ENCODE measurements at regions not wholly inside any gene's neighbourhood (a gene's known extent, or its start where the extent isn't known, plus 50 kb on each side); places are given as distances from the start of the nearest gene placed in this dataset.

- Histone ChIP-seq H3K4me1 (no peaks in the 10 kb centered on the region), H3K9me3 (no peaks in the 10 kb centered on the region), H3K27me3 (no peaks in the 10 kb centered on the region), H3K36me3 (no peaks in the 10 kb centered on the region), H3K27ac (no peak overlapping the region), H3K4me3 (no peak overlapping the region)
- no peak for TF ChIP-seq CTCF (IDR thresholded peaks at IDR 0.05)
- DNase-seq (ENCODE audit: low spot score): no peak
Observed at GRCh38 chr3:157789162-157789561, 285.9 kb upstream of the VEPH1 start.

GRCh38 chr3:157786618-157787017, 283.4 kb upstream of the VEPH1 start:
- TF ChIP-seq CTCF (IDR thresholded peaks at IDR 0.05): no peak
- H3K4me3 ChIP-seq: no peak overlapping the region
- no peaks in the 10 kb centered on the region for H3K27me3 ChIP-seq
- no peak for DNase-seq (ENCODE audit: low spot score)
- no peaks in the 10 kb centered on the region for H3K4me1 ChIP-seq
- no peak overlapping the region for H3K27ac ChIP-seq
- no peaks in the 10 kb centered on the region for H3K9me3 ChIP-seq
- no peaks in the 10 kb centered on the region for H3K36me3 ChIP-seq

GRCh38 chr3:157786211-157786610, 283.0 kb upstream of the VEPH1 start:
- Histone ChIP-seq H3K4me3 (no peak overlapping the region), H3K27ac (no peak overlapping the region), H3K4me1 (no peaks in the 10 kb centered on the region), H3K36me3 (no peaks in the 10 kb centered on the region), H3K27me3 (no peaks in the 10 kb centered on the region), H3K9me3 (no peaks in the 10 kb centered on the region)
- DNase-seq (ENCODE audit: low spot score): no peak
- no peak for TF ChIP-seq CTCF (IDR thresholded peaks at IDR 0.05)

- H3K27me3 ChIP-seq: no peaks in the 10 kb centered on the region
- no peak for TF ChIP-seq CTCF (IDR thresholded peaks at IDR 0.05)
- H3K4me1 ChIP-seq: no peaks in the 10 kb centered on the region
- H3K4me3 ChIP-seq: no peak overlapping the region
- H3K9me3 ChIP-seq: no peaks in the 10 kb centered on the region
- H3K27ac ChIP-seq: no peak overlapping the region
- no peaks in the 10 kb centered on the region for H3K36me3 ChIP-seq
- no peak for DNase-seq (ENCODE audit: low spot score)
Observed at GRCh38 chr3:157785102-157785826, 282.0 kb upstream of the VEPH1 start.

- Histone ChIP-seq H3K4me1 (no peaks in the 10 kb centered on the region), H3K9me3 (peaks cover 0 to 7% of the 10 kb centered on the region in 2 donors), H3K36me3 (no peaks in the 10 kb centered on the region), H3K4me3 (no peak overlapping the region), H3K27ac (no peak overlapping the region), H3K27me3 (no peaks in the 10 kb centered on the region)
- no peak for TF ChIP-seq CTCF (IDR thresholded peaks at IDR 0.05)
- no peak for DNase-seq (ENCODE audit: low spot score)
Observed at GRCh38 chr3:157782236-157782635, 279.0 kb upstream of the VEPH1 start.

GRCh38 chr3:157776861-157777260, 273.6 kb upstream of the VEPH1 start:
- no peak for DNase-seq (ENCODE audit: low spot score)
- Histone ChIP-seq H3K4me3 (no peak overlapping the region), H3K9me3 (peaks cover 0 to 7% of the 10 kb centered on the region in 2 donors), H3K27ac (no peak overlapping the region), H3K36me3 (no peaks in the 10 kb centered on the region), H3K4me1 (no peaks in the 10 kb centered on the region), H3K27me3 (no peaks in the 10 kb centered on the region)
- no peak for TF ChIP-seq CTCF (IDR thresholded peaks at IDR 0.05)

Data from right atrium auricular region (tissue), 2 donors.